MCF 10A (cell line): ENCODE measurements at regions not wholly inside any gene's neighbourhood (a gene's known extent, or its start where the extent isn't known, plus 50 kb on each side); places are given as distances from the start of the nearest gene placed in this dataset.

ENCODE experiments used
- BruUV-seq: library from RNA; stranded (reverse); fragments of 400-500 nt; replicated peaks from 2 replicates; lab custom pipeline; 2021; lab: Mats Ljungman, UMichigan
- CTCF ChIA-PET: fragments of 300-600 bp; sonication (Branson Sonifier 250); formaldehyde crosslinking; extraction: SDS; loops from one replicate; lab custom pipeline; 2021; ENCODE audit warnings: antibody characterized with exemption, inconsistent platforms; lab: Yijun Ruan, JAX
- POLR2A ChIA-PET: fragments of 300-600, 350-650 bp; sonication (Branson Sonifier 250); formaldehyde crosslinking; extraction: SDS; loops from one replicate; lab custom pipeline; 2020; ENCODE audit warnings: antibody characterized with exemption, inconsistent platforms; lab: Yijun Ruan, JAX
- DNase-seq: peaks from one replicate; pipeline ENCODE4 v3.0.0-alpha.2; 2018; ENCODE audit not compliant: unreplicated experiment
- H3K27ac Mint-ChIP-seq: one replicate; pipeline ENCODE4 v1.8.0; 2022; ENCODE audit warnings: mild to moderate bottlenecking, low read depth, mixed read lengths; ENCODE audit not compliant: unreplicated experiment
- H3K27me3 Mint-ChIP-seq: one replicate; pipeline ENCODE4 v1.8.0; 2022; ENCODE audit warnings: mixed read lengths; ENCODE audit not compliant: insufficient read depth, unreplicated experiment
- H3K36me3 Mint-ChIP-seq: one replicate; pipeline ENCODE4 v1.8.0; 2022; ENCODE audit warnings: mild to moderate bottlenecking, moderate library complexity, mixed read lengths; ENCODE audit not compliant: insufficient read depth, unreplicated experiment
- H3K4me1 Mint-ChIP-seq: one replicate; pipeline ENCODE4 v1.8.0; 2022; ENCODE audit warnings: mixed read lengths; ENCODE audit not compliant: insufficient read depth, unreplicated experiment
- H3K4me3 Mint-ChIP-seq: one replicate; pipeline ENCODE4 v1.8.0; 2022; ENCODE audit warnings: mild to moderate bottlenecking, moderate library complexity, mixed read lengths; ENCODE audit not compliant: unreplicated experiment
- H3K9me3 Mint-ChIP-seq: one replicate; pipeline ENCODE4 v1.8.0; 2022; ENCODE audit warnings: mixed read lengths; ENCODE audit not compliant: unreplicated experiment
- intact Hi-C: fragments of 100-400 bp; cut with micrococcal nuclease; formaldehyde crosslinking; loops from 2 replicates; pipeline ENCODE4 v1.14.1; 2022
- TF ChIP-seq, protein P1 (sequence below): fragments of 200-600 bp; IDR thresholded peaks from one replicate; pipeline ENCODE4 v1.8.0; 2022; ENCODE audit warnings: antibody characterized with exemption, mild to moderate bottlenecking; ENCODE audit not compliant: unreplicated experiment

DNA sequence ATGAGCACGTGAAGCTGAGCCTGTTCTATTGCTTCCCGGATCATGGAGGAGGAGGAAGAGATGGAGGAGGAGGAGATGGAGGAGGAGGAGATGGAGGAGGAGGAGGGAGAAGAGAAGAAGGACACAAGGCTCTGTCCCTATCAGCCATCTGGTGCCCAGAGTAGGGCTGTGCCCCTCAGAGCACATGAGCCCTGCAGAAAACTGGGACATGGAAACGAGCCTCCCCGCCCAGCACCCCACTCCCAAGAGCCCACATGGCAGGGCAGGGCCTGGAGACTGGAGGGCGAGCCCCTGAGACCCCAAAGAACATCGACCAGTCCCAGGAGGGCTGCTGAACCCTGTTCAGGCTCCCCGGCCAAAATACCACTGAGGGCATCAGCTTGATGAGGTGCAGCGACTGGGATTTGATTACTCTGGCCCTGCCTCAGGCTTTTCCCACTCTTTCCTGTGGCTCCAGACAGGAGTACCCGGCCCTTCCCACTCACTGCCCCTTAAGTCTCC is 285.6 kb downstream of the UACA start:
- intact Hi-C loops: no loop called here
- TF ChIP-seq, protein P1, sequence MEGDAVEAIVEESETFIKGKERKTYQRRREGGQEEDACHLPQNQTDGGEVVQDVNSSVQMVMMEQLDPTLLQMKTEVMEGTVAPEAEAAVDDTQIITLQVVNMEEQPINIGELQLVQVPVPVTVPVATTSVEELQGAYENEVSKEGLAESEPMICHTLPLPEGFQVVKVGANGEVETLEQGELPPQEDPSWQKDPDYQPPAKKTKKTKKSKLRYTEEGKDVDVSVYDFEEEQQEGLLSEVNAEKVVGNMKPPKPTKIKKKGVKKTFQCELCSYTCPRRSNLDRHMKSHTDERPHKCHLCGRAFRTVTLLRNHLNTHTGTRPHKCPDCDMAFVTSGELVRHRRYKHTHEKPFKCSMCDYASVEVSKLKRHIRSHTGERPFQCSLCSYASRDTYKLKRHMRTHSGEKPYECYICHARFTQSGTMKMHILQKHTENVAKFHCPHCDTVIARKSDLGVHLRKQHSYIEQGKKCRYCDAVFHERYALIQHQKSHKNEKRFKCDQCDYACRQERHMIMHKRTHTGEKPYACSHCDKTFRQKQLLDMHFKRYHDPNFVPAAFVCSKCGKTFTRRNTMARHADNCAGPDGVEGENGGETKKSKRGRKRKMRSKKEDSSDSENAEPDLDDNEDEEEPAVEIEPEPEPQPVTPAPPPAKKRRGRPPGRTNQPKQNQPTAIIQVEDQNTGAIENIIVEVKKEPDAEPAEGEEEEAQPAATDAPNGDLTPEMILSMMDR: no peak
- H3K4me3 Mint-ChIP-seq: no peak overlapping the region
- no peaks in the 10 kb centered on the region for H3K36me3 Mint-ChIP-seq
- CTCF ChIA-PET: interaction anchor here (1.1 kb wide), 1 partner anchor 13 kb away, joined by 3 read pairs; no protein-coding TSS in a partner anchor
- H3K27me3 Mint-ChIP-seq: peaks cover 23% of the 10 kb centered on the region
- POLR2A ChIA-PET: no interaction called here
- H3K9me3 Mint-ChIP-seq: no peaks in the 10 kb centered on the region
- H3K4me1 Mint-ChIP-seq: peaks cover 17% of the 10 kb centered on the region
- BruUV-seq: no TSS peak
- no peak overlapping the region for H3K27ac Mint-ChIP-seq
- DNase-seq: no peak

GRCh38 chr15:70476441-70476840 is 286.9 kb downstream of the UACA start:
- TF ChIP-seq, protein P1: no peak
- H3K27ac Mint-ChIP-seq: no peak overlapping the region
- no peaks in the 10 kb centered on the region for H3K36me3 Mint-ChIP-seq
- H3K27me3 Mint-ChIP-seq: peaks cover 12% of the 10 kb centered on the region
- intact Hi-C loops: no loop called here
- no TSS peak for BruUV-seq
- H3K4me3 Mint-ChIP-seq: no peak overlapping the region
- H3K9me3 Mint-ChIP-seq: no peaks in the 10 kb centered on the region
- H3K4me1 Mint-ChIP-seq: peaks cover 17% of the 10 kb centered on the region
- POLR2A ChIA-PET: no interaction called here
- no peak for DNase-seq
- CTCF ChIA-PET: interaction anchor here (1.0 to 1.9 kb wide), 4 partner anchors 11 to 378 kb away, joined by 3 to 11 read pairs (median 4); partner anchors contain the start of gene TLE3

GRCh38 chr15:70475921-70476320 is 287.4 kb downstream of the UACA start:
- POLR2A ChIA-PET: interaction anchor here (1.4 to 1.7 kb wide), 3 partner anchors 29 to 748 kb away, joined by 4 to 18 read pairs (median 10); partner anchors contain the start of gene TLE3
- Mint-ChIP-seq H3K27me3 (peaks cover 12% of the 10 kb centered on the region), H3K27ac (peak overlapping the region; percentile 91), H3K4me3 (peak overlapping the region; percentile 58), H3K9me3 (no peaks in the 10 kb centered on the region), H3K4me1 (peaks cover 17% of the 10 kb centered on the region), H3K36me3 (no peaks in the 10 kb centered on the region)
- intact Hi-C loops: loop anchor here (1.0 kb wide), 1 partner anchor 32 kb away; no protein-coding TSS in a partner anchor
- CTCF ChIA-PET: interaction anchor here (0.7 to 1.9 kb wide), 6 partner anchors 10 to 944 kb away, joined by 3 to 11 read pairs (median 4); partner anchors contain the start of gene TLE3
- DNase-seq: no peak
- TF ChIP-seq, protein P1: no peak
- BruUV-seq: no TSS peak

DNA sequence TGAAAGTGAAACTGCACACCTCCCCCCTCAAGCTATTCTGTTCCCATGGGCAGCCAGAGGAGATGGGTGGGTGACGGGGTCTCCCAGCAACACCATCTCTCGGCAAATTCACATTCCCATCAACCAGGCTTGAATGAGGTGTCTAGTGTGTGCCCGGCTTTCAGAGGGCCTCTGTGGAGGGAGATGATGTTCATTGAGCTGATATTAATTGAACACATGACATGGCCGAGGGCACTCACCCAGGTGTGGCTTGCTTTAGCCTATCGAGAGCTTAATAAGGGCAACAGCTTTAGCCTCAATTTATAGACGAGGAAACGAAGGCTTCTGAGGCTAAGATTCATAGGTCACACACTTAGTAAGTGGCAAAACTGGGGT is 288.0 kb downstream of the UACA start:
- peaks cover 12% of the 10 kb centered on the region for H3K27me3 Mint-ChIP-seq
- CTCF ChIA-PET: interaction anchor here (0.6 to 1.9 kb wide), 8 partner anchors 9 to 944 kb away, joined by 3 to 11 read pairs (median 4); no protein-coding TSS in a partner anchor

More for the DNA sequence above, 288.0 kb downstream of the UACA start:
- intact Hi-C loops: loop anchor here (1.0 kb wide), 1 partner anchor 33 kb away; no protein-coding TSS in a partner anchor
- Mint-ChIP-seq H3K9me3 (no peaks in the 10 kb centered on the region), H3K4me3 (peak overlapping the region; percentile 58), H3K36me3 (no peaks in the 10 kb centered on the region), H3K27ac (peak overlapping the region; percentile 91), H3K4me1 (peaks cover 17% of the 10 kb centered on the region)
- no peak for DNase-seq
- no TSS peak for BruUV-seq
- TF ChIP-seq, protein P1: no peak
- POLR2A ChIA-PET: interaction anchor here (0.7 to 1.7 kb wide), 12 partner anchors 15 to 1012 kb away, joined by 3 to 18 read pairs (median 4); partner anchors contain the start of gene TLE3
